ENCODE measurements at regions not wholly inside any gene's neighbourhood (a gene's known extent, or its start where the extent isn't known, plus 50 kb on each side); places are given as distances from the start of the nearest gene placed in this dataset.

DNA sequence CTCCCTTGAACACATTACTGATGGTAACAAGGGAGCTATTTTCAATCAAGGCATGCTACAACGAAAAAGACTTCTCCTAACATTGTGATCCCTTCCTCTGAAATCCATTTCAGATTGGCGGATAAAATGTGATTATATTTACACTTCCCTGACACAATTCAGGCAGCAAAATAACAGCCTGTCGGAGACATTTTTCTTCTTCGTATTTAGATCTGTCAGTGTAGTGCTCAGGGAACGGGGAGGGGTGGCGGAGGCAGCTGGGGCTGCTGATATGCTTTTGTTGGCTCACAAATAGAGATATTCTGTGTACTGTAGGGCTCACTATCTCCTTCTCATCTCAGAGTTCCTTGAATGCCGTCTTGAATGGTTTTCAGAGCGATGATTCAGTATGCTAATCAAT is 1261.7 kb upstream of the AUTS2 start:
- no peak overlapping the region for H4K91ac ChIP-seq (replicated peaks; ENCODE audit: insufficient read length, low read length)
- H3K14ac ChIP-seq (ENCODE audit: insufficient read length), result no peak overlapping the region
- no peak overlapping the region for H3K9ac ChIP-seq (replicated peaks in 1 of 4; ENCODE audit: extremely low read depth in 1 of 4, low read depth in 3 of 4, low read length in 3 of 4)
- FAIRE-seq (no peak), DNase-seq (ENCODE audit: low read depth in 1 of 2, low spot score in 2 of 2) (no peak)
- H3K79me2 ChIP-seq (ENCODE audit: control insufficient read depth in 1 of 2, insufficient read depth in 2 of 2, low read length in 2 of 2), result no peaks in the 10 kb centered on the region
- no peak overlapping the region for H3K4ac ChIP-seq (replicated peaks; ENCODE audit: insufficient read length, low read depth, low read length)
- no peaks in the 10 kb centered on the region for H3K36me3 ChIP-seq (ENCODE audit: control insufficient read depth in 2 of 4, insufficient read depth in 4 of 4, low read length in 3 of 4)
- H3K4me3 ChIP-seq (ENCODE audit: extremely low read depth in 1 of 4, insufficient read depth in 2 of 4, low read depth in 3 of 4, low read length in 4 of 4), result no peak overlapping the region
- H3K18ac ChIP-seq (ENCODE audit: extremely low read depth, low read length), result no peak overlapping the region
- H2BK5ac ChIP-seq (ENCODE audit: low read depth, low read length), result no peak overlapping the region
- H2BK12ac ChIP-seq (ENCODE audit: low read depth, low read length), result no peak overlapping the region
- no peak overlapping the region for H3K27ac ChIP-seq (ENCODE audit: low read depth, low read length)
- CTCF ChIA-PET (ENCODE audit: partially characterized antibody), result interaction anchor here (0.7 kb wide), 1 partner anchor 290 kb away, joined by 3 read pairs; no protein-coding TSS in a partner anchor
- WGBS, 2 experiments (ENCODE audit: extremely low coverage in 1 of 2, insufficient coverage in 1 of 2, insufficient read length in 1 of 2, insufficient replicate concordance in 2 of 2, low coverage in 1 of 2, low lambda C conversion rate in 2 of 2, missing lambda C conversion rate in 1 of 2), result 85% methylated on average over 8 of the region's 8 CpGs; no CpG with 5 or more reads in 1 of the 2 experiments
- H3K56ac ChIP-seq (replicated peaks; ENCODE audit: insufficient read length, low read depth, low read length), result no peak overlapping the region
- H2BK15ac ChIP-seq (ENCODE audit: low read length), result no peak overlapping the region
- no peaks in the 10 kb centered on the region for H3K79me1 ChIP-seq (ENCODE audit: low read depth, low read length)
- no peak overlapping the region for H4K8ac ChIP-seq (ENCODE audit: extremely low read depth, insufficient read depth, low read length)
- H4K20me1 ChIP-seq (replicated peaks in 1 of 2; ENCODE audit: control insufficient read depth in 1 of 2, insufficient read depth in 2 of 2, low read length in 2 of 2), result no peaks in the 10 kb centered on the region
- no peak overlapping the region for H3K4me2 ChIP-seq (ENCODE audit: insufficient read depth in 1 of 2, low read depth in 2 of 2, low read length in 2 of 2)
- H2AK5ac ChIP-seq (ENCODE audit: low read depth, low read length), result no peak overlapping the region
- no peaks in the 10 kb centered on the region; a peak in 1 of 4 replicates for H3K9me3 ChIP-seq (ENCODE audit: insufficient read depth in 2 of 2, low read depth in 1 of 2, low read length in 1 of 2)
- no peaks in the 10 kb centered on the region for H3K27me3 ChIP-seq (replicated peaks in 1 of 4; ENCODE audit: control insufficient read depth in 3 of 4, extremely low read depth in 1 of 4, insufficient read depth in 3 of 4, low read length in 3 of 4)
- H2BK20ac ChIP-seq (ENCODE audit: low read length), result no peak overlapping the region
- POLR2A ChIA-PET (ENCODE audit: partially characterized antibody), result no interaction called here
- H2AFZ ChIP-seq (ENCODE audit: low read length), result 0 out of 2 replicates have a peak overlapping the region, but pooled peaks have one; percentile 34
- H4K5ac ChIP-seq (ENCODE audit: insufficient read length, low read depth, low read length), result no peak overlapping the region
- no peaks in the 10 kb centered on the region for H3K4me1 ChIP-seq (replicated peaks in 1 of 4; ENCODE audit: control insufficient read depth in 3 of 4, insufficient read depth in 4 of 4, low read length in 3 of 4)
- no peak overlapping the region for H2BK120ac ChIP-seq (replicated peaks; ENCODE audit: low read depth, low read length)
- H3K23ac ChIP-seq (ENCODE audit: insufficient read length), result no peak overlapping the region
- H3K23me2 ChIP-seq (ENCODE audit: low read depth, low read length), result no peaks in the 10 kb centered on the region
- TF ChIP-seq SAP30 (IDR thresholded peaks at IDR 0.05; ENCODE audit: insufficient read depth, insufficient replicate concordance, low read length) (no peak), RXRA (IDR thresholded peaks at IDR 0.05; ENCODE audit: insufficient read depth, low read depth, low read length) (no peak), BACH1 (IDR thresholded peaks at IDR 0.05; ENCODE audit: low read length) (no peak), EGR1 (IDR thresholded peaks at IDR 0.05; ENCODE audit: borderline replicate concordance, low read depth, low read length) (no peak), GTF2F1 (IDR thresholded peaks at IDR 0.05; ENCODE audit: borderline replicate concordance, low read depth, low read length) (no peak), EP300 (IDR thresholded peaks at IDR 0.05; ENCODE audit: borderline replicate concordance in 1 of 2, low read depth in 2 of 2, low read length in 2 of 2) (no peak), EZH2 (IDR thresholded peaks at IDR 0.05; ENCODE audit: low read depth, low read length, severe bottlenecking) (no peak), RAD21 (IDR thresholded peaks at IDR 0.05 in 1 of 2, conservative IDR thresholded peaks at IDR 0.05 in 1 of 2; ENCODE audit: low read depth in 2 of 2, low read length in 2 of 2) (no peak)
- TF ChIP-seq, protein P1, sequence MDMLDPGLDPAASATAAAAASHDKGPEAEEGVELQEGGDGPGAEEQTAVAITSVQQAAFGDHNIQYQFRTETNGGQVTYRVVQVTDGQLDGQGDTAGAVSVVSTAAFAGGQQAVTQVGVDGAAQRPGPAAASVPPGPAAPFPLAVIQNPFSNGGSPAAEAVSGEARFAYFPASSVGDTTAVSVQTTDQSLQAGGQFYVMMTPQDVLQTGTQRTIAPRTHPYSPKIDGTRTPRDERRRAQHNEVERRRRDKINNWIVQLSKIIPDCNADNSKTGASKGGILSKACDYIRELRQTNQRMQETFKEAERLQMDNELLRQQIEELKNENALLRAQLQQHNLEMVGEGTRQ (IDR thresholded peaks at IDR 0.05; ENCODE audit: low read length), result no peak
- TF ChIP-seq, protein P2, sequence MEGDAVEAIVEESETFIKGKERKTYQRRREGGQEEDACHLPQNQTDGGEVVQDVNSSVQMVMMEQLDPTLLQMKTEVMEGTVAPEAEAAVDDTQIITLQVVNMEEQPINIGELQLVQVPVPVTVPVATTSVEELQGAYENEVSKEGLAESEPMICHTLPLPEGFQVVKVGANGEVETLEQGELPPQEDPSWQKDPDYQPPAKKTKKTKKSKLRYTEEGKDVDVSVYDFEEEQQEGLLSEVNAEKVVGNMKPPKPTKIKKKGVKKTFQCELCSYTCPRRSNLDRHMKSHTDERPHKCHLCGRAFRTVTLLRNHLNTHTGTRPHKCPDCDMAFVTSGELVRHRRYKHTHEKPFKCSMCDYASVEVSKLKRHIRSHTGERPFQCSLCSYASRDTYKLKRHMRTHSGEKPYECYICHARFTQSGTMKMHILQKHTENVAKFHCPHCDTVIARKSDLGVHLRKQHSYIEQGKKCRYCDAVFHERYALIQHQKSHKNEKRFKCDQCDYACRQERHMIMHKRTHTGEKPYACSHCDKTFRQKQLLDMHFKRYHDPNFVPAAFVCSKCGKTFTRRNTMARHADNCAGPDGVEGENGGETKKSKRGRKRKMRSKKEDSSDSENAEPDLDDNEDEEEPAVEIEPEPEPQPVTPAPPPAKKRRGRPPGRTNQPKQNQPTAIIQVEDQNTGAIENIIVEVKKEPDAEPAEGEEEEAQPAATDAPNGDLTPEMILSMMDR (IDR thresholded peaks at IDR 0.05; ENCODE audit: control extremely low read depth in 1 of 3, insufficient read depth in 1 of 3, low read depth in 1 of 3, low read length in 3 of 3), result no peak

All from H1 (cell line).